COLO829 (cell line): ENCODE measurements at regions not wholly inside any gene's neighbourhood (a gene's known extent, or its start where the extent isn't known, plus 50 kb on each side); places are given as distances from the start of the nearest gene placed in this dataset.
"Not testable (repeated sequence)": the region's sequence is repeated elsewhere in the genome, so short reads cannot be mapped to it uniquely, and the experiment has no call there.

ENCODE experiments used
- DNase-seq: peaks from one replicate; pipeline ENCODE4 v3.0.0; 2012; ENCODE audit warnings: low spot score

DNA sequence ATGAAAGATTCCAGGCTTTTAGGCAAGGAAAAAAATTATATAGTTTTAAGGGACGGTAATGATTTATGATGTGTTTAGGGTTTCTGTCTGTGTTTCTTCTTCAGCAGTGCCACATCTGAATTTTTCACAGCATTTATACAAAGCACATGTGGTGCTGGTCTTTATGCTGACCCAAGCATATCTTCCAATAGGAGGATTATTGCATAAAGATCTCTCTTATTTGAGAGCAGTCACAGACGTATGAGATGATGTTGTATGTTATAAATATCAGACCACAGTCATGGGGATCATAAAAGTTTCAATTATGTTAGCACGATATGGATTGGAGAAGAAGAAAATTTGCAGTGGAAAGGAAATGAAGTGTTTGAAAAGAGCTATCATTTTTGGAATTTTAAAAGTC, 150.9 kb downstream of the RASEF start:
- no peak for DNase-seq

GRCh38 chr9:82912645-82913044, 150.3 kb downstream of the RASEF start:
- DNase-seq: no peak

DNA sequence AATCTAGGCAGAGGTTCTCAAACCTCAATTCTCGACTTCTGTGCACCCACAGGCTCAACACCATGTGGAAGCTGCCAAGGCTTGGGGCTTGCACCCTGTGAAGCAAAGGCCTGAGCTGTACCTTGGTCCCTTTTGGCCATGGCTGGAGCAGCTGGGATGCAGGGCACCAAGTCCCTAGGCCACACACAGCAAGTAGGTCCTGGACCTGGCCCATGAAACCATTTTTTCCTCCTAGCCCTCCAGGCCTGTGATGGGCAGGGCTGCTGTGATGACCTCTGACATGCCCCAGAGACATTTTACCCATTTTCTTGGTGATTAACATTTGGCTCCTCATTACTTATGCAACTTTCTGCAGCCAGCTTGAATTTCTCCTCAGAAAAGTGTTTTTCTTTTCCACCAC, 146.7 kb downstream of the RASEF start:
- DNase-seq: not testable (repeated sequence)

GRCh38 chr9:82920154-82920553, 142.8 kb downstream of the RASEF start:
- no peak for DNase-seq

GRCh38 chr9:82922686-82923085, 140.3 kb downstream of the RASEF start:
- no peak for DNase-seq

- peak; percentile 29 for DNase-seq
These were observed 139.6 kb downstream of the RASEF start for GRCh38 chr9:82923092-82923911.

GRCh38 chr9:82923912-82924605, 138.9 kb downstream of the RASEF start:
- DNase-seq: no peak
